PFSK-1 (cell line): ENCODE measurements at regions not wholly inside any gene's neighbourhood (a gene's known extent, or its start where the extent isn't known, plus 50 kb on each side); places are given as distances from the start of the nearest gene placed in this dataset.

Experiments
- FOXP2 ChIP-seq: optimal IDR thresholded peaks from 2 replicates; pipeline ENCODE3; 2011; ENCODE audit warnings: borderline replicate concordance, control low read depth, inconsistent platforms; ENCODE audit not compliant: insufficient read depth; ENCODE audit errors: extremely low read length, extremely low read depth
- POLR2AphosphoS5 ChIP-seq: IDR thresholded peaks from 2 replicates; pipeline ENCODE4 v1.6.1; 2012; ENCODE audit warnings: low read depth, mild to moderate bottlenecking, control low read depth, low read length, moderate library complexity
- REST ChIP-seq, 2 experiments: IDR thresholded peaks; 2 replicates each; pipeline versions ENCODE4 v1.6.1 to v1.8.0; 2011 to 2012; ENCODE audit warnings: low read depth in 2 of 2, low read length in 2 of 2, control low read depth in 1 of 2, inconsistent platforms in 1 of 2, mild to moderate bottlenecking in 1 of 2, moderate library complexity in 1 of 2; ENCODE audit not compliant: insufficient read depth in 1 of 2
- SIN3A ChIP-seq: IDR thresholded peaks from 2 replicates; pipeline ENCODE4 v1.6.1; 2012; ENCODE audit warnings: mild to moderate bottlenecking, low read length, moderate library complexity, borderline replicate concordance; ENCODE audit not compliant: insufficient read depth
- TAF1 ChIP-seq: IDR thresholded peaks from 2 replicates; pipeline ENCODE4 v1.6.1; 2012; ENCODE audit warnings: low read length, control low read depth, borderline replicate concordance; ENCODE audit not compliant: insufficient read depth

GRCh38 chr3:80334534-80334933 lies 566.7 kb upstream of the ROBO1 start:
- TF ChIP-seq TAF1 (no peak), POLR2AphosphoS5 (no peak), REST (IDR thresholded peaks at IDR 0.05; ENCODE audit: insufficient read depth in 1 of 2, low read depth in 2 of 2, low read length in 2 of 2) (no peak), FOXP2 (no peak), SIN3A (no peak)

GRCh38 chr3:80331494-80332170 lies 563.8 kb upstream of the ROBO1 start:
- TF ChIP-seq SIN3A (no peak), REST (IDR thresholded peaks at IDR 0.05; ENCODE audit: insufficient read depth in 1 of 2, low read depth in 2 of 2, low read length in 2 of 2) (no peak), TAF1 (no peak)

- TF ChIP-seq FOXP2 (no peak), POLR2AphosphoS5 (no peak), SIN3A (no peak), REST (IDR thresholded peaks at IDR 0.05; ENCODE audit: insufficient read depth in 1 of 2, low read depth in 2 of 2, low read length in 2 of 2) (no peak), TAF1 (no peak)
These were observed 540.8 kb upstream of the ROBO1 start for GRCh38 chr3:80308637-80309036.

GRCh38 chr3:80307844-80308243 lies 540.0 kb upstream of the ROBO1 start:
- no peak for TF ChIP-seq SIN3A
- no peak for TF ChIP-seq FOXP2
- no peak for TF ChIP-seq TAF1
- no peak for TF ChIP-seq POLR2AphosphoS5
- TF ChIP-seq REST (IDR thresholded peaks at IDR 0.05; ENCODE audit: insufficient read depth in 1 of 2, low read depth in 2 of 2, low read length in 2 of 2): no peak

- TF ChIP-seq REST (IDR thresholded peaks at IDR 0.05; ENCODE audit: insufficient read depth in 1 of 2, low read depth in 2 of 2, low read length in 2 of 2) (no peak), SIN3A (no peak)
These were observed 529.9 kb upstream of the ROBO1 start for GRCh38 chr3:80297720-80298119.
